HCT116 (cell line): ENCODE measurements at regions not wholly inside any gene's neighbourhood (a gene's known extent, or its start where the extent isn't known, plus 50 kb on each side); places are given as distances from the start of the nearest gene placed in this dataset.

Source experiments
- ATAC-seq: fragments of 200-7000 bp; cut with Tn5 transposase; 2 replicates; pipeline ENCODE4 v1.9.1; 2020; ENCODE audit warnings: mild to moderate bottlenecking, moderate library complexity
- BruUV-seq: library from RNA; stranded (reverse); fragments of 400-500 nt; replicated peaks from 2 replicates; lab custom pipeline; 2021; lab: Mats Ljungman, UMichigan
- CTCF ChIA-PET: fragments of 300-600 bp; sonication (Branson Sonifier 250); formaldehyde crosslinking; loops from one replicate; lab custom pipeline; 2021; ENCODE audit warnings: antibody characterized with exemption; lab: Charles Lee
- POLR2A ChIA-PET: fragments of 300-600, 350-600 bp; sonication (Branson Sonifier 250); formaldehyde crosslinking; loops from one replicate; lab custom pipeline; 2021; ENCODE audit warnings: antibody characterized with exemption; lab: Charles Lee
- RAD21 ChIA-PET, 2 experiments: fragments of 300-600 bp; sonication (Branson Sonifier 250); formaldehyde crosslinking; loops; one replicate each; lab custom pipeline; 2023; ENCODE audit warnings: low total read pairs in 2 of 2; ENCODE audit not compliant: uncharacterized antibody in 2 of 2, unreplicated experiment in 2 of 2, low non-redundant PET in 1 of 2; lab: Charles Lee
- DNase-seq: peaks from one replicate; pipeline ENCODE4 v3.0.0-alpha.2; 2010; ENCODE audit warnings: low read depth, low spot score
- H2AFZ ChIP-seq: fragments of 200-600 bp; shearing (Covaris generic), sonication (generic); 2 replicates; pipeline ENCODE4 v1.6.1; 2017; ENCODE audit warnings: low read depth, mixed run types, mixed read lengths, antibody characterized with exemption, low read length; ENCODE audit not compliant: poor library complexity, severe bottlenecking
- H3K27ac ChIP-seq: 2 replicates; pipeline ENCODE4 v1.5.1; 2012; ENCODE audit warnings: low read depth, low read length
- H3K27me3 ChIP-seq: fragments of 200-600 bp; sonication (generic); 2 replicates; pipeline ENCODE4 v1.6.1; 2016; ENCODE audit warnings: mixed run types, low read length, mixed read lengths; ENCODE audit not compliant: insufficient read depth
- H3K36me3 ChIP-seq, 2 experiments: fragments of 200-500 bp in 1 of 2; fragments of 200-600 bp in 1 of 2; sonication (Bioruptor generic) in 1 of 2; sonication (generic) in 1 of 2; 2 replicates each; pipeline versions ENCODE4 v1.5.1 to v1.6.1; 2014 to 2016; ENCODE audit warnings: low read length in 2 of 2, inconsistent platforms in 1 of 2, mixed read lengths in 1 of 2, mixed run types in 1 of 2; ENCODE audit not compliant: insufficient read depth in 2 of 2, control insufficient read depth in 1 of 2
- H3K4me1 ChIP-seq, 2 experiments: fragments of 200-600 bp in 1 of 2; sonication (generic) in 1 of 2; 2 replicates each; pipeline versions ENCODE4 v1.5.1 to v1.6.1; 2012 to 2017; ENCODE audit warnings: low read length in 2 of 2, inconsistent platforms in 1 of 2, mild to moderate bottlenecking in 1 of 2, mixed read lengths in 1 of 2, mixed run types in 1 of 2, moderate library complexity in 1 of 2; ENCODE audit not compliant: insufficient read depth in 2 of 2, control insufficient read depth in 1 of 2
- H3K4me2 ChIP-seq: fragments of 200-600 bp; sonication (generic); 2 replicates; pipeline ENCODE4 v1.6.1; 2017; ENCODE audit warnings: mixed run types, low read length, mixed read lengths
- H3K4me3 ChIP-seq, 2 experiments: fragments of 200-600 bp in 1 of 2; sonication (generic) in 1 of 2; replicated peaks in 1 of 2; 2 replicates each; pipeline ENCODE4 v1.5.1; 2011 to 2016; ENCODE audit warnings: low read length in 2 of 2, control low read depth in 1 of 2, low read depth in 1 of 2, mild to moderate bottlenecking in 1 of 2, mixed read lengths in 1 of 2, mixed run types in 1 of 2
- H3K79me2 ChIP-seq: fragments of 200-600 bp; sonication (generic); 2 replicates; pipeline ENCODE4 v1.6.1; 2017; ENCODE audit warnings: mild to moderate bottlenecking, mixed run types, low read length, moderate library complexity, mixed read lengths; ENCODE audit not compliant: insufficient read depth
- H3K9ac ChIP-seq: fragments of 200-600 bp; sonication (generic); 2 replicates; pipeline ENCODE4 v1.6.1; 2016; ENCODE audit warnings: low read length, mixed read lengths
- H3K9me2 ChIP-seq: fragments of 200-600 bp; sonication (generic), shearing (Covaris generic); 2 replicates; pipeline ENCODE4 v1.6.1; 2017; ENCODE audit warnings: mixed run types, mild to moderate bottlenecking, moderate library complexity; ENCODE audit not compliant: insufficient read depth
- H3K9me3 ChIP-seq, 2 experiments: fragments of 200-500 bp in 1 of 2; fragments of 200-600 bp in 1 of 2; sonication (Bioruptor generic) in 1 of 2; sonication (generic) in 1 of 2; 2 replicates each; pipeline ENCODE4 v1.6.1; 2014 to 2017; ENCODE audit warnings: low read length in 2 of 2, mixed read lengths in 2 of 2, inconsistent platforms in 1 of 2, low read depth in 1 of 2, mild to moderate bottlenecking in 1 of 2, mixed run types in 1 of 2, moderate library complexity in 1 of 2; ENCODE audit not compliant: control insufficient read depth in 1 of 2, insufficient read depth in 1 of 2
- H4K20me1 ChIP-seq: fragments of 200-600 bp; sonication (generic), shearing (Covaris generic); 2 replicates; pipeline ENCODE4 v1.6.1; 2017; ENCODE audit warnings: mixed run types, mild to moderate bottlenecking, moderate library complexity; ENCODE audit not compliant: insufficient read depth
- ATF3 ChIP-seq: IDR thresholded peaks from 2 replicates; pipeline ENCODE4 v1.6.1; 2012
- CTCF ChIP-seq, 3 experiments: fragments of 200-600 bp in 1 of 3; sonication (generic) in 1 of 3; IDR thresholded peaks in 2 of 3; conservative IDR thresholded peaks in 1 of 3; 2 replicates each; pipeline ENCODE4 v1.5.1; 2012 to 2017; ENCODE audit warnings: low read depth in 2 of 3, low read length in 2 of 3, antibody characterized with exemption in 1 of 3, borderline replicate concordance in 1 of 3, control low read depth in 1 of 3, mild to moderate bottlenecking in 1 of 3, mixed read lengths in 1 of 3, mixed run types in 1 of 3, moderate library complexity in 1 of 3; ENCODE audit not compliant: insufficient read depth in 1 of 3
- EZH2 ChIP-seq: fragments of 200-600 bp; sonication (generic); IDR thresholded peaks from 2 replicates; pipeline ENCODE4 v1.6.1; 2017; ENCODE audit warnings: antibody characterized with exemption, mixed run types
- EZH2phosphoT487 ChIP-seq: fragments of 200-600 bp; IDR thresholded peaks from 2 replicates; pipeline ENCODE4 v1.6.1; 2018; ENCODE audit warnings: antibody characterized with exemption, borderline replicate concordance
- FOSL1 ChIP-seq: IDR thresholded peaks from 2 replicates; pipeline ENCODE4 v1.6.1; 2012; ENCODE audit warnings: low read depth
- MAX ChIP-seq: IDR thresholded peaks from 2 replicates; pipeline ENCODE4 v1.6.1; 2012
- POLR2A ChIP-seq: IDR thresholded peaks from 2 replicates; pipeline ENCODE4 v1.7.0; 2011; ENCODE audit warnings: borderline replicate concordance; ENCODE audit not compliant: insufficient read depth, insufficient read length; ENCODE audit errors: extremely low read depth
- RAD21 ChIP-seq: IDR thresholded peaks from 2 replicates; pipeline ENCODE4 v1.6.1; 2012; ENCODE audit warnings: low read depth, mild to moderate bottlenecking
- SIN3A ChIP-seq: IDR thresholded peaks from 2 replicates; pipeline ENCODE4 v1.6.1; 2012; ENCODE audit warnings: low read depth
- SP1 ChIP-seq: IDR thresholded peaks from 2 replicates; pipeline ENCODE4 v1.6.1; 2012; ENCODE audit warnings: low read depth
- SRF ChIP-seq: IDR thresholded peaks from 2 replicates; pipeline ENCODE4 v1.6.1; 2012; ENCODE audit warnings: low read depth
- ZBTB33 ChIP-seq: IDR thresholded peaks from 2 replicates; pipeline ENCODE4 v1.6.1; 2011; ENCODE audit warnings: mild to moderate bottlenecking, low read length, moderate library complexity; ENCODE audit not compliant: insufficient replicate concordance; ENCODE audit errors: extremely low read depth
- intact Hi-C: fragments of 100-400 bp; cut with micrococcal nuclease; formaldehyde crosslinking; loops from 2 replicates; pipeline ENCODE4 v1.10.0; 2022

- intact Hi-C loops: no loop called here
- ChIA-PET CTCF (no interaction called here), RAD21 (no interaction called here), POLR2A (no interaction called here)
- Histone ChIP-seq H4K20me1 (no peaks in the 10 kb centered on the region), H3K27me3 (no peaks in the 10 kb centered on the region), H3K4me1 (no peaks in the 10 kb centered on the region), H3K9me2 (no peaks in the 10 kb centered on the region), H3K36me3 (no peaks in the 10 kb centered on the region), H3K9ac (no peak overlapping the region), H3K27ac (no peak overlapping the region), H3K79me2 (no peaks in the 10 kb centered on the region), H3K4me3 (no peak overlapping the region), H3K9me3 (no peaks in the 10 kb centered on the region), H2AFZ (no peak overlapping the region), H3K4me2 (no peak overlapping the region)
- no peak for ATAC-seq
- no TSS peak for BruUV-seq
- DNase-seq: no peak
- no peak for TF ChIP-seq EZH2phosphoT487
- TF ChIP-seq SRF: no peak
- TF ChIP-seq MAX: no peak
- no peak for TF ChIP-seq ATF3
- TF ChIP-seq RAD21: no peak
- TF ChIP-seq SIN3A: no peak
- no peak for TF ChIP-seq CTCF (IDR thresholded peaks at IDR 0.05 in 2 of 3, conservative IDR thresholded peaks at IDR 0.05 in 1 of 3; ENCODE audit: borderline replicate concordance in 1 of 3, insufficient read depth in 1 of 3, low read depth in 2 of 3, low read length in 2 of 3)
- TF ChIP-seq ZBTB33: no peak
- no peak for TF ChIP-seq FOSL1
- no peak for TF ChIP-seq SP1
- no peak for TF ChIP-seq POLR2A
- no peak for TF ChIP-seq EZH2
These were observed 259.6 kb downstream of the BTG1 start for GRCh38 chr12:91885851-91886731.
